ENCODE measurements at regions not wholly inside any gene's neighbourhood (a gene's known extent, or its start where the extent isn't known, plus 50 kb on each side); places are given as distances from the start of the nearest gene placed in this dataset.

DNA sequence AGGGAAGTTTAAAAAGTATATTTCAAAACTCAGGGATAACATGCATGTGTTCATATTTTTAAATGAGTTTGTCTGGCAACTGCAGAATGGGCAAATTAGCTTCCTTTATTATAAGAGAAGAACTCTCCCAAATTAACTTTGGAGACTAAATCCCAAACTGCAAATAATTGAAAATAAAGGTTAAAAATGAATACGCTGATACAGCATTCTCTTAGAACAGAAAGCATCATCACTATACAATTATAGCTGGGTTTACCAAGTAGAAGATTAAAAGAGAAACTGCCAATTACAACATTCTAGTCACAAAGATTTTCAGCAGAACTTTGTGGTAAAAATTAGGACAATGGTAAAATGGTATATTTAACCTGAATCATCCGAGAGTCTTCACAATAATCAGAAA, 73.3 kb downstream of the OLFM4 start:
- intact Hi-C loops (cut with DNase I; ENCODE audit: low total_unique reads), result no loop called here
- TF ChIP-seq, protein P1, sequence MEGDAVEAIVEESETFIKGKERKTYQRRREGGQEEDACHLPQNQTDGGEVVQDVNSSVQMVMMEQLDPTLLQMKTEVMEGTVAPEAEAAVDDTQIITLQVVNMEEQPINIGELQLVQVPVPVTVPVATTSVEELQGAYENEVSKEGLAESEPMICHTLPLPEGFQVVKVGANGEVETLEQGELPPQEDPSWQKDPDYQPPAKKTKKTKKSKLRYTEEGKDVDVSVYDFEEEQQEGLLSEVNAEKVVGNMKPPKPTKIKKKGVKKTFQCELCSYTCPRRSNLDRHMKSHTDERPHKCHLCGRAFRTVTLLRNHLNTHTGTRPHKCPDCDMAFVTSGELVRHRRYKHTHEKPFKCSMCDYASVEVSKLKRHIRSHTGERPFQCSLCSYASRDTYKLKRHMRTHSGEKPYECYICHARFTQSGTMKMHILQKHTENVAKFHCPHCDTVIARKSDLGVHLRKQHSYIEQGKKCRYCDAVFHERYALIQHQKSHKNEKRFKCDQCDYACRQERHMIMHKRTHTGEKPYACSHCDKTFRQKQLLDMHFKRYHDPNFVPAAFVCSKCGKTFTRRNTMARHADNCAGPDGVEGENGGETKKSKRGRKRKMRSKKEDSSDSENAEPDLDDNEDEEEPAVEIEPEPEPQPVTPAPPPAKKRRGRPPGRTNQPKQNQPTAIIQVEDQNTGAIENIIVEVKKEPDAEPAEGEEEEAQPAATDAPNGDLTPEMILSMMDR (IDR thresholded peaks at IDR 0.05), result no peak
- Histone ChIP-seq H3K4me1 (no peaks in the 10 kb centered on the region), H3K4me3 (no peak overlapping the region), H3K36me3 (no peaks in the 10 kb centered on the region), H3K9me3 (peaks cover 0 to 3% (median 0%) of the 10 kb centered on the region in 3 donors), H3K27me3 (no peaks in the 10 kb centered on the region), H3K27ac (no peak overlapping the region)
- no peak for DNase-seq

GRCh38 chr13:53104136-53104535, 75.5 kb downstream of the OLFM4 start:
- Histone ChIP-seq H3K9me3 (no peaks in the 10 kb centered on the region), H3K4me1 (no peaks in the 10 kb centered on the region), H3K27me3 (no peaks in the 10 kb centered on the region), H3K36me3 (no peaks in the 10 kb centered on the region), H3K27ac (no peak overlapping the region), H3K4me3 (no peak overlapping the region)
- intact Hi-C loops (cut with DNase I; ENCODE audit: low total_unique reads), result no loop called here
- TF ChIP-seq, protein P1 (IDR thresholded peaks at IDR 0.05), result no peak
- no peak for DNase-seq

DNA sequence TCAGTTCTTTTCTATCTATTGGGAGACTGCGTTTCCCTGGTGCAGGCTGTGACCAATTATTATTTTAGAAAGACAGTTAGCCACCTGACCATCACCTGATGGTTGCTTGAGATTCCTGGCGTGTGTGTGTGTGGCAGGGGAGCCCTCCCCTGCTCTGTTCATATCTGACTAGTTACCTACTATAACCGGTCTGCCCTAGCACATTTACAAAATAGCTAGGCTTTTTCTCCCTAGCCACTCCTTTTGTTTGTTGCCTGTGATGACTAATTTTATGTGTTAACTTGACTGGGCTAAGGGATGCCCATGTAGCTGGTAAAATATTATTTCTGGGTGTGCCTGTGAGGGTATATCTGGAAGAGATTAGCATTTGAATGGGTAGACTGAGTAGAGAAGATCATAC, 76.9 kb downstream of the OLFM4 start:
- Histone ChIP-seq H3K4me1 (no peaks in the 10 kb centered on the region), H3K9me3 (no peaks in the 10 kb centered on the region), H3K4me3 (no peak overlapping the region), H3K27me3 (no peaks in the 10 kb centered on the region), H3K27ac (no peak overlapping the region), H3K36me3 (no peaks in the 10 kb centered on the region)
- TF ChIP-seq, protein P1 (IDR thresholded peaks at IDR 0.05), result no peak
- intact Hi-C loops (cut with DNase I; ENCODE audit: low total_unique reads), result no loop called here
- DNase-seq, result no peak

DNA sequence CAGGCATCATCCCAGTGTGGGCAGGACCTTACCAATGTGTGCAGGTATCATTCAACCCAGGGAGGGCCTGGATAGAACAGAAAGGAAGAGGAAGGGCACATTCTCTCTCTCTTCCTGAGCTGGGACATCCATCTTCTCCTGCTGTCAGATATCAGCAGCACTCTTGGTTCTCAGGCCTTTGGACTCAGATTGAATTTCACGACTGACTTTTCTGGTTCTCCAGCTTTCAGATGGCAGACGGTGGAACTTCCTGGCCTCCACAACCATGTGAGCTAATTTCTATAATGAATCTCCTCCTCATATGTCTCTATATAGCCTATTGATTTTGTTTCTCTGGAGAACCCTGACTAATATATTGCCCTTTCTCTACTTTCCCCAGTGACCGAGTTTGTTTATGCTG, 77.3 kb downstream of the OLFM4 start:
- Histone ChIP-seq H3K36me3 (no peaks in the 10 kb centered on the region), H3K27ac (no peak overlapping the region), H3K4me3 (no peak overlapping the region), H3K4me1 (no peaks in the 10 kb centered on the region), H3K27me3 (no peaks in the 10 kb centered on the region), H3K9me3 (no peaks in the 10 kb centered on the region)
- no peak for DNase-seq
- intact Hi-C loops (cut with DNase I; ENCODE audit: low total_unique reads), result no loop called here
- TF ChIP-seq, protein P1 (IDR thresholded peaks at IDR 0.05), result no peak

DNA sequence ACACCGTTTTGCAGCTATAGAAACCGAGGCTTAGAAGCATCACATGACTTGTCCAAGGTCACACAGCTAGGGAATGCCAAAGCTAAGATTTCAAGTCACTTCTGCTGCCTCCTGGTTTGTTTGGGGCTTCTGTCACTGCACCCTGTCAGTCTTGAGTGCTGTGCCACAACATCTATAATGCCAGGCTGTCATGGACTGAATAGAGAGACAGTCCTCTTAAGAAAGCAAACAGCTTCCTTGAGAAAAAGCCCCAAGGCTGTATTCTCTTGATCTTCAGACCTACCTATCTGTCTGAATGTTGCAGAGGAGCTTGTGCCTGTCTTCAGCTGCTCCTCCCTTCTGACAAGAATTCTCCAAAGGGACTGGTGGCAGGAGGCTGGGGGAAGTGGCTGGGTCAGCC, 81.6 kb downstream of the OLFM4 start:
- no peaks in the 10 kb centered on the region for H3K9me3 ChIP-seq
- H3K27me3 ChIP-seq, result no peaks in the 10 kb centered on the region
- no peak overlapping the region for H3K27ac ChIP-seq
- DNase-seq, result no peak
- no peaks in the 10 kb centered on the region for H3K36me3 ChIP-seq
- TF ChIP-seq, protein P1 (IDR thresholded peaks at IDR 0.05), result no peak
- no peaks in the 10 kb centered on the region for H3K4me1 ChIP-seq
- intact Hi-C loops (cut with DNase I; ENCODE audit: low total_unique reads), result no loop called here
- H3K4me3 ChIP-seq, result no peak overlapping the region

DNA sequence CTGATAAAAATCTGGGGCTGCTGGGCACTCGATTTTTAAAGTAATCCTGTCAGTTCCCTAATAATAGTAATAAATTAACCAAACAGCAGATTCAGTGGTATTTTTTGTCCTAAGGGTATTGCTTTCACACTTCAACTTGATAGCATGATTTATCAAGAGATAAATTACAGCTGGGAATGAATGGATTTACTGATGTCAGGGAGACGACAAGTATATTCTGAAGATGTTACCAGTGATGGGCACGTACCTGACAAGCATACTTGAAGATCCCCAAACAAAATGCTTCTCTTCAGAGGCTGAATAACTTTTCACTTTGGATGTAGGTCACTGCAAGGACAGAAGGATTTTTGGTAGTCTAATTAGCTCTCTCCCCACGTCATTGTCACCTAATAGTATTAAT, 82.0 kb downstream of the OLFM4 start:
- intact Hi-C loops (cut with DNase I; ENCODE audit: low total_unique reads), result no loop called here
- no peaks in the 10 kb centered on the region for H3K9me3 ChIP-seq
- no peaks in the 10 kb centered on the region for H3K36me3 ChIP-seq
- TF ChIP-seq, protein P1 (IDR thresholded peaks at IDR 0.05), result no peak
- no peak for DNase-seq
- H3K27me3 ChIP-seq, result no peaks in the 10 kb centered on the region
- H3K27ac ChIP-seq, result no peak overlapping the region
- H3K4me3 ChIP-seq, result no peak overlapping the region
- no peaks in the 10 kb centered on the region for H3K4me1 ChIP-seq

Data from tibial artery (tissue), 4 donors.